Spleen (tissue), 11 donors: ENCODE measurements at regions not wholly inside any gene's neighbourhood (a gene's known extent, or its start where the extent isn't known, plus 50 kb on each side); places are given as distances from the start of the nearest gene placed in this dataset.

Experiments
- DNase-seq: peaks from one replicate; pipeline ENCODE4 v3.0.0-alpha.2; 2020
- H3K27ac ChIP-seq, 8 donors: fragments of 200-600 bp; sonication (generic) in 7 of 8; 1 replicate in 4 of 8; 2 replicates in 4 of 8; pipeline versions ENCODE4 v1.5.0 to v1.8.0; 2016 to 2021; ENCODE audit warnings: inconsistent platforms in 4 of 8, mild to moderate bottlenecking in 4 of 8, moderate library complexity in 1 of 8
- H3K27me3 ChIP-seq, 7 donors: fragments of 200-600 bp; sonication (generic) in 6 of 7; replicated peaks in 1 of 7; 1 replicate in 4 of 7; 2 replicates in 3 of 7; pipeline versions ENCODE4 v1.5.0 to v1.8.0; 2016 to 2021; ENCODE audit warnings: inconsistent platforms in 3 of 7, mild to moderate bottlenecking in 1 of 7
- H3K36me3 ChIP-seq, 6 donors: fragments of 200-600 bp; sonication (generic) in 5 of 6; 1 replicate in 4 of 6; 2 replicates in 2 of 6; pipeline versions ENCODE4 v1.5.0 to v1.8.0; 2016 to 2021; ENCODE audit warnings: inconsistent platforms in 2 of 6
- H3K4me1 ChIP-seq, 6 donors: fragments of 200-600 bp; sonication (generic) in 5 of 6; 1 replicate in 3 of 6; 2 replicates in 3 of 6; pipeline versions ENCODE4 v1.5.0 to v1.8.0; 2016 to 2021; ENCODE audit warnings: inconsistent platforms in 3 of 6
- H3K4me3 ChIP-seq, 8 donors: fragments of 200-600 bp; sonication (generic) in 7 of 8; 1 replicate in 4 of 8; 2 replicates in 4 of 8; pipeline versions ENCODE4 v1.5.0 to v1.8.0; 2016 to 2021; ENCODE audit warnings: inconsistent platforms in 4 of 8, mild to moderate bottlenecking in 4 of 8, moderate library complexity in 2 of 8
- H3K9me3 ChIP-seq, 8 donors: fragments of 200-600 bp; sonication (generic) in 7 of 8; 1 replicate in 4 of 8; 2 replicates in 4 of 8; pipeline versions ENCODE4 v1.5.0 to v1.8.0; 2016 to 2021; ENCODE audit warnings: inconsistent platforms in 4 of 8
- POLR2A ChIP-seq, 3 donors: fragments of 450-650 bp; IDR thresholded peaks; one replicate each; pipeline ENCODE4 v1.5.1; 2017; ENCODE audit warnings: antibody characterized with exemption in 3 of 3, mild to moderate bottlenecking in 1 of 3
- POLR2AphosphoS5 ChIP-seq, 3 donors: sonication (generic); formaldehyde crosslinking; IDR thresholded peaks; one replicate each; pipeline ENCODE4 v1.5.1; 2017; ENCODE audit warnings: antibody characterized with exemption in 3 of 3
- WGBS, 5 donors: extraction: QIAGEN DNeasy Blood & Tissue Kit in 3 of 5; methylation state at CpG; one replicate each; pipeline versions ENCODE4 v1.1.5 to v1.1.7; 2013 to 2018; 5-methylcytosine and 5-hydroxymethylcytosine counted together
- intact Hi-C: fragments of 100-400 bp; cut with DNase I; formaldehyde crosslinking; loops from one replicate; pipeline ENCODE4 v1.15.0; 2023; ENCODE audit warnings: low total_unique reads
- TF ChIP-seq, protein P1 (sequence below), 11 experiments: fragments of 200-600 bp in 7 of 11; fragments of 450-650 bp in 4 of 11; sonication (generic) in 4 of 11; IDR thresholded peaks in 8 of 11; conservative IDR thresholded peaks in 3 of 11; 1 replicate in 7 of 11; 2 replicates in 4 of 11; pipeline versions ENCODE4 v1.4.0 to v1.8.0; 2016 to 2021; ENCODE audit warnings: antibody characterized with exemption in 11 of 11, inconsistent platforms in 4 of 11, mild to moderate bottlenecking in 1 of 11
- donor health status: healthy with polysubstance abuse.
- donor health status: DM: no; HTN: no; CAD: no; lungs with moderate emphysema.
- donor health status: DM: no; HTN: no; CAD: no.
- donor health status: Bipolar disorder and iron deficiency.
- donor health status: healthy.
- donor health status: DM: no; HTN: no; CAD: no.
- donor health status: DM: yes; HTN: yes; CAD: no.

DNA sequence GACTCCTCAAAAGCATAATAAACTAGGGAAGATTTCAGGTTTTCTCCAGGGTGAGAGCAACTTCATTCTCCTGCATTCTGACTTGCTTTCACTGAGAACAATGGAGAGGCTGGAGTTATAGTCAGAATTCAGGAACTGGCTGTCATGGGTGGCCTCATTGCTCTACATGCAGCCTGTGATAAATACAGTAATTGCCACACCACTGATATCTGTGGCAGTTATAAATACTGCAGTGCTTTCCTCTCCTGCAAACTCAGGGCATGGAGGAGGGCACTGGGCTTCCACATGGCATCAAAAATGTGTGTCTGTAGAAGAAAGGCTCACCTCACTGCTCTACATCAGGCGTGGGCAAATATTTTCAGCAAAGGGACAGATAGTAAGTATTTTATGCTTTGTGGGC is 510.2 kb downstream of the ZNF516 start:
- TF ChIP-seq, protein P1, sequence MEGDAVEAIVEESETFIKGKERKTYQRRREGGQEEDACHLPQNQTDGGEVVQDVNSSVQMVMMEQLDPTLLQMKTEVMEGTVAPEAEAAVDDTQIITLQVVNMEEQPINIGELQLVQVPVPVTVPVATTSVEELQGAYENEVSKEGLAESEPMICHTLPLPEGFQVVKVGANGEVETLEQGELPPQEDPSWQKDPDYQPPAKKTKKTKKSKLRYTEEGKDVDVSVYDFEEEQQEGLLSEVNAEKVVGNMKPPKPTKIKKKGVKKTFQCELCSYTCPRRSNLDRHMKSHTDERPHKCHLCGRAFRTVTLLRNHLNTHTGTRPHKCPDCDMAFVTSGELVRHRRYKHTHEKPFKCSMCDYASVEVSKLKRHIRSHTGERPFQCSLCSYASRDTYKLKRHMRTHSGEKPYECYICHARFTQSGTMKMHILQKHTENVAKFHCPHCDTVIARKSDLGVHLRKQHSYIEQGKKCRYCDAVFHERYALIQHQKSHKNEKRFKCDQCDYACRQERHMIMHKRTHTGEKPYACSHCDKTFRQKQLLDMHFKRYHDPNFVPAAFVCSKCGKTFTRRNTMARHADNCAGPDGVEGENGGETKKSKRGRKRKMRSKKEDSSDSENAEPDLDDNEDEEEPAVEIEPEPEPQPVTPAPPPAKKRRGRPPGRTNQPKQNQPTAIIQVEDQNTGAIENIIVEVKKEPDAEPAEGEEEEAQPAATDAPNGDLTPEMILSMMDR (IDR thresholded peaks at IDR 0.05 in 8 of 11, conservative IDR thresholded peaks at IDR 0.05 in 3 of 11) = no peak
- TF ChIP-seq POLR2A (IDR thresholded peaks at IDR 0.05) = no peak
- TF ChIP-seq POLR2AphosphoS5 (IDR thresholded peaks at IDR 0.05) = no peak
- intact Hi-C loops = no loop called here
- no peaks in the 10 kb centered on the region for H3K4me1 ChIP-seq
- no peak overlapping the region for H3K27ac ChIP-seq
- no peak overlapping the region for H3K4me3 ChIP-seq
- H3K9me3 ChIP-seq = peaks cover 0 to 22% (median 2%) of the 10 kb centered on the region in 8 donors
- H3K36me3 ChIP-seq = no peaks in the 10 kb centered on the region
- H3K27me3 ChIP-seq = no peaks in the 10 kb centered on the region
- WGBS, 5 donors = 60 to 96% (median 89%) methylated on average over 1 of the region's 1 CpG
- DNase-seq = no peak

GRCh38 chr18:75981102-75981501 is 513.9 kb downstream of the ZNF516 start:
- H3K4me3 ChIP-seq = no peak overlapping the region
- H3K27me3 ChIP-seq = no peaks in the 10 kb centered on the region
- DNase-seq = no peak
- H3K27ac ChIP-seq = no peak overlapping the region
- no peaks in the 10 kb centered on the region for H3K36me3 ChIP-seq
- TF ChIP-seq POLR2AphosphoS5 (IDR thresholded peaks at IDR 0.05) (no peak), POLR2A (IDR thresholded peaks at IDR 0.05) (no peak)
- TF ChIP-seq, protein P1 (IDR thresholded peaks at IDR 0.05 in 8 of 11, conservative IDR thresholded peaks at IDR 0.05 in 3 of 11) = no peak
- peaks cover 0 to 6% (median 0%) of the 10 kb centered on the region in 8 donors for H3K9me3 ChIP-seq
- intact Hi-C loops = no loop called here
- no peaks in the 10 kb centered on the region for H3K4me1 ChIP-seq
- 55 to 77% (median 76%) methylated on average over 3 of the region's 3 CpGs for WGBS, 5 donors

- no peaks in the 10 kb centered on the region for H3K4me1 ChIP-seq
- no peak overlapping the region for H3K27ac ChIP-seq
- 77 to 90% (median 84%) methylated on average over 5 of the region's 5 CpGs for WGBS, 5 donors
- H3K9me3 ChIP-seq = no peaks in the 10 kb centered on the region
- no peaks in the 10 kb centered on the region for H3K27me3 ChIP-seq
- intact Hi-C loops = no loop called here
- DNase-seq = no peak
- H3K36me3 ChIP-seq = no peaks in the 10 kb centered on the region
- H3K4me3 ChIP-seq = no peak overlapping the region
- TF ChIP-seq POLR2A (IDR thresholded peaks at IDR 0.05) (no peak), POLR2AphosphoS5 (IDR thresholded peaks at IDR 0.05) (no peak)
- TF ChIP-seq, protein P1 (IDR thresholded peaks at IDR 0.05 in 8 of 11, conservative IDR thresholded peaks at IDR 0.05 in 3 of 11) = no peak
Measured at GRCh38 chr18:75977081-75977480, 518.0 kb downstream of the ZNF516 start.

DNA sequence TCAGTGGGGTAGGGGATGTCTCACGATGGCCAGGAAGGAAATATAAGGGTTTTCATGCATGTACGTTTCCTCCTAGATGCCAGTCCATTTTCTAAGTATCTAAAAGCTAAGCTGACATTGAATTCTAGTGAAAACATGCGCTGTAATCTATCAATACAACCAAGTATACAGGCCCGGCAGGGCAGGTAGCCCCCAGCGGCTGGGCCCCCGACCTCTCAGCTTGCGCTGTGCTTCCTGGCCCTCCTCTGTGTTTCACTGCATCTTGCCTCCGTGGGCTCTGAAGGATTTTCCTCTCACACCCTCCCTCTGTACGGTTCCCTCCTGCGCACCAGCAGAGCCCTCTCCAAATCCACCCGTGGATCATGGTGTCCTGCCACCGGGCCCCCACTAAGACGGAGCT is 524.8 kb downstream of the ZNF516 start:
- WGBS, 5 donors = 86 to 91% (median 87%) methylated on average over 13 of the region's 13 CpGs
- no peaks in the 10 kb centered on the region for H3K36me3 ChIP-seq
- no peak overlapping the region for H3K27ac ChIP-seq
- TF ChIP-seq POLR2A (IDR thresholded peaks at IDR 0.05) (no peak), POLR2AphosphoS5 (IDR thresholded peaks at IDR 0.05) (no peak)
- TF ChIP-seq, protein P1 (IDR thresholded peaks at IDR 0.05 in 8 of 11, conservative IDR thresholded peaks at IDR 0.05 in 3 of 11) = no peak
- H3K27me3 ChIP-seq = no peaks in the 10 kb centered on the region
- H3K4me1 ChIP-seq = no peaks in the 10 kb centered on the region
- no peaks in the 10 kb centered on the region for H3K9me3 ChIP-seq
- DNase-seq = no peak
- intact Hi-C loops = no loop called here
- no peak overlapping the region for H3K4me3 ChIP-seq
